Posterior cingulate gyrus (tissue), 11 donors: ENCODE measurements at regions not wholly inside any gene's neighbourhood (a gene's known extent, or its start where the extent isn't known, plus 50 kb on each side); places are given as distances from the start of the nearest gene placed in this dataset.
"Not testable (repeated sequence)": the region's sequence is repeated elsewhere in the genome, so short reads cannot be mapped to it uniquely, and the experiment has no call there.

Source experiments
- DNase-seq, 10 donors: peaks; one replicate each; pipeline versions ENCODE4 v3.0.0 to v3.0.0-alpha.2; 2020 to 2021; ENCODE audit warnings: mixed read lengths in 3 of 10
- intact Hi-C: fragments of 100-400 bp; cut with DNase I; formaldehyde crosslinking; loops from one replicate; pipeline ENCODE4 v1.15.1; 2023

DNA sequence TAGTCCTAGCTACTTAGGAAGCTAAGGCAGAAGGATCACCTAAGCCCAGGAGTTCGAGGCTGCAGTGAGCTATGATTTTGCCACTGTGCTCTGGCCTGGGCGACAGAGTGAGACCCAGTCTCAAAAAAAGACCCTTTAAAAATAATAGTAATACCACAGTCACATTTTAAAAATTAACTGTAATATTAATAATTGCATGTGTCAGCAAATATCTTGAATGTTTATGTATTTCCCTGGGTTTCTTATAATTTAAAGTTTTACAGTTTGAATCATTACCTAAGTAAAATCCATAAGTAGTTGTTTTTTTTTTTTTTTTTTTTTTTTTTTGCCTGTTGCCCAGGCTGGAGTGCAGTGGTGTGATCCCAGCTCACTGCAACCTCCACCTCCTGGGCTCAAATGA lies 69.2 kb downstream of the LYZL2 start:
- no peak for DNase-seq
- intact Hi-C loops, result no loop called here

DNA sequence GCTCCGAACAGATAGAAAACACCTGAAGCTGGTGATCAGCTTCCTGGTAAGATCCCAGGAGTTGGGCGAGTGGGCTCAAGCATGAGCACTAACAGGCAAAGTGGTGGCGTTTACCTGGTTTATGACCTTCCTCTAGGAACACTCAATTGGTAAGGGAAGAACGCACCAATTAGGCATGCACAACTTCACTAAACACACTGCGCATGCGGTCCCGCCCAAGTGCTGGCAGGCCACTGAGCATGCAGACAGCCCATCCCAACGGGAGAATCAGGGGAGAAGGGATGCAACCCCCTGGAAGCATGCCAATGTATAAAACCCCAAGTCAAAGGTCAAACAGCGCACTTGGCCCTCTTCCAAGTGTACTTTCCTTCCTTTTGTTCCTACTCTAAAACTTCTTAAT lies 70.4 kb downstream of the LYZL2 start:
- no peak for DNase-seq
- intact Hi-C loops, result no loop called here

DNA sequence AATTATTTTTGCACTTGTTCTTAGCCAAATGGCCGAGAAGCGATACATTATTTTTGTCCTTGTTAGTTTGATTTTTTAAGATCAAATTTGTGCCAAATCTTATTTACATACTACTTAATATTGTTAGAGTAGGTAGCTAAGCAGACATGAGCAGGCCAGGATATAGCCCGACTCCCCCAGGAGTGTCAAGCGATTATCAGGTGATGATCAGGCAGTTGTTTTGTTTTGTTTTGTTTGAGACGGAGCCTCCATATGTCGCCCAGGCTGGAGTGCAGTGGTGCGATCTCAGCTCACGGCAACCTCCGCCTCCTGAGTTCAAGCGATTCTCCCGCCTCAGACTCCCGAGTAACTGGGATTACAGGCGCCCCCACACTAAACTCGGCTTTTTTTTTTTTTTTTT lies 71.1 kb downstream of the LYZL2 start:
- no peak for DNase-seq
- intact Hi-C loops, result no loop called here

DNA sequence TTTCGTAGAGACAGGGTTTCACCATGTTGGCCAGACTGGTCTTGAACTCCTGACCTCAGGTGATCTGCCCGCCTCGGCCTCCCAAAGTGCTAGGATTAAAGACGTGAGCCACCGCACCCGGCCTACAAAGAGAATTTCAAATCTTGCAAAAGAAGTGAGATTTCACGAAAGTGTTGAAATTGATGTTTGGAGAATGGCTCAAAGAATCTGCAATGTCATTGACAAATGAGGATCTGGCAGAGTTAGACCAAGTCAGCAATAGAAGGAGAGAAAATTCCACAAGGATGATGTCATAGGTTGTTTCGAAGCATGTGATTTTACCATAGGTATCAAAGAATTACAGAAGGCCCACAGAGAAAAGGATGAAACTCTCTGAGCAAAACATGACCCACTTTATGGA lies 71.7 kb downstream of the LYZL2 start:
- intact Hi-C loops, result no loop called here
- no peak for DNase-seq

DNA sequence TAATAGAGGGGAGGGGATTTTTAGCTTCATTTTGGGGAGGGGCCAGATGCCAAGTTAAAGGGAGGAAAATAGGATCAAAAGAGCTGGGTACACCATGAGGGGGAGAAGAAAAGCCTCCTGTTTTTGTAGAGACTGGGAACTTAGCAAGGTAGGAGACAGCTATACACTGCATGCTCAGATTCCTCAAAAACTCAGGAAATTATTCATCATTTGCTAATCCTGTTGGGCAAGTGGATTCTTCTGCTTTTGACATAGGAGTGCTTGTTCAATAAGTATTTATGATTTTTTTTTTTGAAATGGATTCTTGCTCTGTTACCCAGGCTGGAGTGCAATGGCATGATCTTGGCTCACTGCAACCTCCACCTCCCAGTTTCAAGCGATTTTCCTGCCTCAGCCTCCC lies 73.4 kb downstream of the LYZL2 start:
- intact Hi-C loops, result no loop called here
- DNase-seq, result no peak

DNA sequence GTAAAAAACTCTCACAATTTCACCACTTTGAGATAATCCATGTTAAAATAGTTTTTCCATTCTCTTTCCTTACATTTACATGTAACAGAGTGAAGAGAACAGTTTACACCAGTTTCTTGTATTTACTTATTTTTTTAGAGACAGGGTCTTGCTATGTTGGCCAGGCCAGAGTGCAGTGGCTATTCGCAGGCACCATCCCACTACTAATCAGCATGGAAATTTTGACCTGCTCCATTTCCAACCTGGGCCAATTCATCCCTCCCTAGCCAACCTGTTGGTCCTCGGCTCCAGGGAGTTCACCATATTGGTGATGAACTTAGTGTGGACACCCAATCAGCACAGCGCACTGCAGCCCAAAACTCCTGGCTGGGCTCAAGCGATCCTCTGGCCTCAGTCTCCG lies 74.1 kb downstream of the LYZL2 start:
- intact Hi-C loops, result no loop called here
- no peak for DNase-seq

DNA sequence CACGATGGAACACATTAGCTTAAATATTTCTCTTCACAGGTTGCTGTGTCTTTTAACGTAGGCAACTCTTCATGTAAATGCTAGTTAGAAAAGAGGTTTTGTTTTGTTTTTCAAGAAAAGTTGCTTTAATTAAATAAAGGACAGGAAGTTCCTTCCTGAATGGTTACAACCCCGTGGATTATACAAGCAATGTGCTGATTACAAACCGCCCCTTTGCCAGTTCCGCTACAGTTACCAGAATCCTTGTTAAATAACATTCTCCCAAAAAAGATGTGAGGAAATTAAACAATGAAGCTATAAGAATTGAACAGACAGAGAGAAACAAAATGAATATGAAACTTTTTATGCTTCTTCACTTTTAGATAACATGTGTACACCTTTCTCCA lies 75.1 kb downstream of the LYZL2 start:
- intact Hi-C loops, result no loop called here
- no peak for DNase-seq

DNA sequence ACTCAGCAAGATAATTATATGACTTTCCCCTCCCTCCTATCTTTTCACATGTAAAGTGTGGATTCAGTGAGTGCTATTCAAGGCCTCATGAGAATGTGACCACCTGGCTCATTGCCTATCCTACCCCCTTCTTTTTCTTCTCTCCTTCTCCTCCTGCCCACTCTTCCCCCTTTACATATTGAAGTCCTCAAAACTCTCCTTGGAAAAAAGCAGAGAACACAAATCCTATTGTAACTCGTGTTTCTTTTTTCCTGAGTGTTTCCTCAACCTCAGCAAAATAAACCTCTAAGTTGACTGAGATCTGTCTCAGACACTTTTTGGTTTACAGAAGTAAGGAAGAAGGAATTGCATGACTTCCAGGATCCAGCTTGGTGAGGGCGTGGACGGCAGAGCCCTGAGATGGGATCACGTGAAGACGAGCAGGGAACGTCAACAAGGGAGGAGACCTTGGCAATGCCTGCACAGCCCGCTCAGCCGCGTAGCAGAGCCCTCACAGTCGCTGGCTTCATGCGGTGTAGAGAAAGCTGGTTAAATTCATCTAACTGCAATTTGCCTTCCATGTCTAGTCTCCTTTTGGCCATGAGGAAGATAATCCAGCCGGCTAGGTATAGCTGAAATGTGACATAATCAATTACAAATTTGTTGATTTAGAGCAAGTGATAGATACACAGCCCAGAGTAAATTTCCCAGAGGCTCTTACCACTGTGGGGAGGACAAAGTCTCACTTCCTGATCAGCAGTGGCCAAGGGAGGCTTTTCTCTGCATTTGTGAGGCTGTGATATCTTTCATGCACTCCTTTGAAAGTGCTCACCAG lies 75.7 kb downstream of the LYZL2 start:
- intact Hi-C loops, result no loop called here

DNA sequence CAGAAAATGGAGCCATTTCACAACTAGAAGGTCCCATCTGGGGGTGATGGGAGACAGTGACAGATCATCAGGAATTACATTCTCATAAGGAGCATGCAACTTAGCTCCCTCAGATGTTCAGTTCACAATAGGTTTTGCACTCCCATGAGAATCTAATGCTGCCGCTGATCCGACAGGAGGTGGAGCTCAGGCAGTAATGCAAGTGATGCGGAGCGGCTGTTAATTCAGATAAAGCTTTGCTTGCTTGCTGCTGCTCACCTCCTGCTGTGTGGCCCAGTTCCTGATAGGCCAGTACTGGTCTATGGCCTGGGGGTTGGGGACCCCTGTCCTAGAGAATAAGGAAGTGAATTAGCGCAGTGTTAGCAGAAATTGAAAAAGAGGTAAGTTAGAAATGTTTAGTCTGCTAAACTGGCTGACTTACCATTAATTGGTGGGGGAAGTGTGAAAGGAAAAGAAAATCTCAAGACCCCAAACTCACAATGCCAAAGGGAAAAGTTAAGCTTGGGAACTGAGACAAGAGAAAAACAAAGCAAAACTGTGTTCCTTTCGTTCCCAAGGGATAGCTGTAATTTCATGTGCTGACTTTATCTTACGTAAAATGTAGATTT lies 76.4 kb downstream of the LYZL2 start:
- DNase-seq, result no peak
- intact Hi-C loops, result no loop called here

More for the DNA sequence above, 75.7 kb downstream of the LYZL2 start:
- peak in 1 of 10 donors; percentile 3 for DNase-seq

DNA sequence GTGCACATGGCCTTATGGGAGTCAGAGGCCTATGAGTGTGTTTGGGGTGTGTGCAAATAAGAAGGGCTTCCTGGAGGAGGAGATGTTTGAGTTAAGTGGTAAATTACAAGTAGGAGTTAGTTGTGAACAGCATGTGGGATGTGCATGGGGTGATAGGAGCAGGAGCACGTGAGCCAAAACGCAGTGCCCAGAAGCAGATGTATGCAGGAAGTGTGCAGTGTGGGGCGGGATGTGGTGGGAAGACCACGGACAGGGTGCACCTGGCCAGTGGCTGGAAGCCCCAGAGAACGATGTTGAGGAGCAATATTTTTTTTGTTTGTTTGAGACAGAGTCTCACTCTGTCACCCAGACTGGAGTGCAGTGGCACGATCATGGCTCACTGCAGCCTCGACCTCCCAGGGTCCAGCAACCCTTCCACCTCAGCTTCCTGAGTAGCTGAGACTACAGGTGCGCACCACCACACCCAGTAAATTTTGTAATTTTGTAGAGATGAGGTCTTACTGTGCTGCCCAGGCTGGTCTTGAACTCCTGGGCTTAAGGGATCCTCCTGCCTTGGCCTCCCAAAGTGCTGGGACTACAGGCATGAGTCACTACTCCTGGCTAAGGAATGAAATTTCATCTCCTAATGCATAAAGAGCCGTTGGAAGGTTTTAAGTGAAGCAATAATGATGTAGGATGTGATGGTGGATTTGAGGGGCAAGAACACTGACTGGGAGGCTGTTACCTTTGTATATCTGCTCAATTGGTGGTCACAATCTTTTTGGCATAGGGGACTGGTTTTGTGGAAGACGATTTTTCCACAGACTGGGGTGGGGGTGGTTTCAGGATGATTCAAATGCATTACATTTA lies 78.4 kb downstream of the LYZL2 start:
- no peak for DNase-seq
- intact Hi-C loops, result no loop called here

DNA sequence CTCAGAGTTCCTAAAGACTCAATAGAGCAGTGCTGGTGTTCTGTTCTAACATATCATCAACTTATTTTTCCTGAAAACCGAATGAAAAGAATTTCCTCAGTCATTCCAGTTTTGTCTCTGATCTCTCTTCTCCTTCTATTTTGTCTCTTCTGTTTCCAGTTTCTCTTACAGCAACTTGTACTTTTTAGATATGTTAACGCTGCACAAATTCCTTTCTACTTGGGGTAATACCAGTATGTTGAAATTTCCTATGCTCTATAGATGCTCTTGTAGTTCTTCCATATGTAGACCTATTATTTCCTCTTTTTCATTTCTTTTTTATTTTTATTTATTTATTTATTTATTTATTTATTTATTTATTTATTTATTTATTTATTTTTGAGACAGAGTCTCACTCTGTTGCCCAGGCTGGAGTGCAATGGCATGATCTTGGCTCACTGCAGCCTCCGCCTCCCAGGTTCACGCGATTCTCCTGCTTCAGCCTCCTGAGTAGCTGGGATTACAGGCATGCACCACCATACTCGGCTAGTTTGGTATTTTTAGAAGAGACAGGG lies 80.3 kb downstream of the LYZL2 start:
- DNase-seq, intact Hi-C loops: not testable (repeated sequence)

DNA sequence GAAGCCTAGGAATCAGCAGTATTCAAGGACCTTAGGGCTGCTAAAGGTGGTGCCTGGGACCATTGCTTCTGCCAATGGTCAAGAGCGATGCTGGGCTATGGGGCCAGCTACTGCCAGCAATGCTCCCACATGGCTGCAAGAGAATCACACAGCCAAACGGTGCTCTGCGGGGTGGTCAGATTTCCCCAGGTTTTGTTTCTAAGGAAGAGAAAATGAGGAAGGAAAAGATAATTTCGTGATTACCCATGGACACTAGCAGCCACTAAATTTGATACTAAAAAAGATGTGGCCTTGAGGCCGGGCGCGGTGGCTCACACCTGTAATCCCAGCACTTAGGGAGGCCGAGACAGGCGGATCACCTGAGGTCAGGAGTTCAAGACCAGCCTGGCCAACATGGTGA lies 83.0 kb downstream of the LYZL2 start:
- DNase-seq, result no peak

DNA sequence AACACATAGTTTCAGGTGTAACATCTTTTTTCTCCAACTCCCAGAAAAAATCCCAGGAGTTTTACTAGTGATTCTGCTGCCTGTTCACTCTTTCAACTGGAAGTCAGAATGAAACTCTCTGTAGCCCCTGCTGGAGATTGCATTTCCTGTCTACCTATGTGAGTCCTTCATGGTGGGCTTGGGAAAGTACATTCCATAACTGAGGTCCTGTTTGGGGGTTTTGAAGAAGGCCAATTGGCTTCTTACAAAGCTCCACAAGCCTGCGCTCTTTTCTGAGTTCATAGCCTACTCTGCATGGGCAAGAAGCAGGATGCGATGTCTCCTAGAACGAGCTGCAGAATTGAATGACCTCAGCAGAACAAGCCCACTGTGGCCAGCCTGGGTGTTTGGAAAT lies 86.7 kb downstream of the LYZL2 start:
- DNase-seq, result no peak
- intact Hi-C loops, result no loop called here

More for the DNA sequence above, 83.0 kb downstream of the LYZL2 start:
- intact Hi-C loops, result no loop called here

DNA sequence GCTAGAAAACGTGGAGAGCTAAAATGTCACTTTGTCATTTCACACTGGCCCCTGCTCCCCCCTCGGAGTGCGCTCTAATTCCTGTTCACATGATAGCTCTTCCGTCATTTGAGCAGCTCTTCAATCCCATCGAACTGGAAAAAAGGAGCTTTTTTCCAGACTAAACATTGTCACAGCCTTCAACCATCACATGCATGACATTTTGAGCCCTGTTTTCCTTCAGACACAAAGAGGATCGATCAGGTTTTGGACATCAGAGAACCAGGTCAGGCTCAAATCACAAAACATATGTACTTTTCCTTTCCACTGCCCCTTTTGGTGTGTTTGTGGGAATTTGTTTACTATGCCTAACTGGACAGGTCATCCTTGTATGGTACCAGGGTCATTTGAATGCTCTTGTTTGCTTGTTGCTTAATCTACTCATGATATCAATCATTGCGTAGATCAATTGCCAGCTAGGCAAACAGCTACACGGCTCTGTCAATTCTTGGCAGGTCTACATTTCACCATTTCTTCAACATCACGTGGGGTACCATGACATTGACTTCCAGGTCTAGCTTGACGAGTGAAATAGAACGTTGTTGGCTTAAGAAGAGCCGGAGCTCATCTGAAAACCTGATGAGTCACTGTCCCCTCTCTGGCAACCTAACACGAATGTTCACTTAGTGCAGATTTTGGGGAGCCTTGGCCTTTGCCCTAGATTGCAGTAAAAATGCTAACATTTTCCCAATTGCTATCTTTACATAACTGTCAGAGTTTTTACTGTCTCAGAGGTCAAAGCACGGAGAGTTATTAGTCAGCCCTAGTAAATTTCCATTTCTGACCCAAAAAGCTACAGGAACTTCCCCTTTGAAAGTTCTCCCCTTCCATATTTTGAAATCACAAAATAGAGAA lies 87.3 kb downstream of the LYZL2 start:
- intact Hi-C loops, result no loop called here

DNA sequence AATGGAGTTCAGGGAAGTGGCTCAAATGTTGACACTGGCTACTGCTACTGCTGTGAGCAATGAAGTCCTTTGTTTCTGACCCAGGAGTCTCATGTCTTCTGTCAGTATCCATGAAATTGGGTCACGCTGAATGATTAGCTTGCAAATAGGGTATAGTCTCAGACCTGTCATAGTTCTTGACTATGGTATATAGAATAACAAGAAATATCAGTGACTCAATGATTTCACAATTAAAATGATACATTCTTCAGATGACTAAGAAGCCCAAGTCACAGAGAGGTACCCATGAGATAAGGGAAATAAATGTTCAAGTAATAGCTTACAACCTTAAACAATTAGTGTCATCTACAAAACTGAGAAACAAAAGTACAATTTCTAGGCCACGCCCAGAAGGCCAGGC lies 89.3 kb downstream of the LYZL2 start:
- DNase-seq, result no peak
- intact Hi-C loops, result no loop called here

More for the DNA sequence above, 87.3 kb downstream of the LYZL2 start:
- DNase-seq, result no peak

DNA sequence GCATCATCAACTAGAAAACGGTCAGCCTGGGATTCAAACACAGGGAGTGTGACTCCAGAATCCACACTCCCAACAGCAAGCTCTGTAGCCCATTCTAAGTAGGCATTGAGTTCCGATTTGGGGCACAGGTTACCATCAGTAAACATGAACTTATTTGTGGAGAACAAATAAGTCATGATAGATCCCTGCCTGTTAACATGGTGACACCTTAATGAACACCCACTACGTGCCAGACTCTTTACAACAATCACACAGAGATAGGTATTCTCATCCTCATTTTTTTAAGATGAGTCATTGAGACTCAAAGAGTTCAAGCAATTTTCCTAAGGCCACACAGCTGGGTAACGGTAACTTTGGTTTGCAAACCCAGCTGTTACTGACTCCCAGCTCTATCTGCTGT lies 91.5 kb downstream of the LYZL2 start:
- intact Hi-C loops, result no loop called here
- DNase-seq, result no peak

DNA sequence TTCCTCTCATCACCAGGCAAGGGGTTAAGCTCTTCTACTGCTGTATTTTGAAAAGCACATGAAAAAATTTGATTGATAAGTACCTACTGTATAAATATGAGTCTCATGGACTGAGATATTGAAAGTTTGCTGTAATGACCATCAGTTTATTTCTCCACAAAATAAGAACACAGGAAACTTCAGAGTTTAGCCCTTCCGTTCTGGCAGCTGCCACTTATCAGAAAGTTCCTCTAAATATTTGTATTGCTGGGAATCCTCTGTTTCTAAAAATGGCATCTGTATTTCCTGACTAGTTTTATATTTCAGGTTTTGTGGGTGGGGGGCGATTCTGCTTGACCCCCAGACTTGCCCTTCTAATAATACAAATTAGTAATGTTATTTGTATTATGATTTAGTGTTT lies 92.0 kb downstream of the LYZL2 start:
- intact Hi-C loops, result no loop called here
- no peak for DNase-seq

DNA sequence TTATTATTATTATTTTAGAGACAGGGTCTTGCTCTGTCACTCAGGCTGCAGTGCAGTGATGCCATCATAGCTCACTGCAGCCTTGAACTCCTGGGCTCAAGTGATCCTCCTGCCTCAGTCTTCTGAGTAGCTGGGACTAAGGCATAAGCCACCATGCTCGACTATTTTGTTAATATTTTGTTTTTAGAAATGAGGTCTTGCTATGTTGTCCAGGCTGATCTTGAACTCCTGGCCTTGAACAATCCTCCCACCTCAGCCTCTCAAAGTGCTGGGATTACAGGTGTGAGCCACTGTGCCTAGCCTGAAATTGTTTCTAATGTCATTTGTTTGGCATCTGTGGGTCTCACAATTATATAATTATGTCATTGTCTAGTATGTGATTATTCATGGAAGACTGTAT lies 92.4 kb downstream of the LYZL2 start:
- intact Hi-C loops, DNase-seq: not testable (repeated sequence)

DNA sequence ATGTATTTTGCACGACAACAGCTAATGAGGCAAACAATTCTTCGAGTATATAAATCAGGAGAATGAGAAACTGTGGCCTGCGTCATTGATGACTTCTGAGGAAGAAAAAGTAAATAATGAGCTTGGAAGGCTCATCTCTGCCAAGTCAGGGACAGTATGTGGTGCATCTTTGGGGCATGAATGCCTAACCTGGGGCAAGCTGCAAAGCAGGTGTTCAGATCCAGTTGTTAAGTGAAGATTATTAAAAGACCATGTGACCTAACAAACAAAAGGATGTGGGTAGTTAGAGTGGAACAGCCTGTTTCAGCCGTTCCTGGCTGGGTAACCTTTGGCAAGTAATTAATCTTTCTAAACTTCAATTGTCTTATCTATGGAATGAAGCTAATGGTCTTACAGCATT lies 93.0 kb downstream of the LYZL2 start:
- no peak for DNase-seq
- intact Hi-C loops, result no loop called here

DNA sequence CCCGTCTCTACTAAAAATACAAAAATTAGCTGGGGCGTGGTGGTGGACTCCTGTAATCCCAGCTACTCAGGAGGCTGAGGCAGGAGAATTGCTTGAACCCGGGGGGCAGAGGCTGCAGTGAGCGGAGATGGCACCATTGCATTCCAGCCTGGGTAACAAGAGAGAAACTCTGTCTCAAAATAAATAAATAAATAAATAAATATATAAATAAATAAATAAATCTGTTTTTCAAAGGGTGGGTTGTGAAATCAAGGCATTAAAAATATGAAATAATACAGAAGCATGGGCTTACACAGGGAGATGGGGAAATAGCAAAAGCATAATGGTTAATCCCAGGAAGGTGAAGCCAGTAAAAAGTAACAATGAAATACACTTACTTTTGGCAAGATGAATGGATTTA lies 93.9 kb downstream of the LYZL2 start:
- DNase-seq, result no peak
- intact Hi-C loops, result loop anchor here (2.0 kb wide), 1 partner anchor 121 kb away; no protein-coding TSS in a partner anchor
